DMS 273 treated with DMSO at 0.1 percent for 48 hours (cell line): ENCODE measurements at regions not wholly inside any gene's neighbourhood (a gene's known extent, or its start where the extent isn't known, plus 50 kb on each side); places are given as distances from the start of the nearest gene placed in this dataset.
"Not testable (repeated sequence)": the region's sequence is repeated elsewhere in the genome, so short reads cannot be mapped to it uniquely, and the experiment has no call there.

ENCODE experiments used
- DNase-seq: peaks from one replicate; lab custom pipeline; 2025; lab: John Stamatoyannopoulos, UW

DNA sequence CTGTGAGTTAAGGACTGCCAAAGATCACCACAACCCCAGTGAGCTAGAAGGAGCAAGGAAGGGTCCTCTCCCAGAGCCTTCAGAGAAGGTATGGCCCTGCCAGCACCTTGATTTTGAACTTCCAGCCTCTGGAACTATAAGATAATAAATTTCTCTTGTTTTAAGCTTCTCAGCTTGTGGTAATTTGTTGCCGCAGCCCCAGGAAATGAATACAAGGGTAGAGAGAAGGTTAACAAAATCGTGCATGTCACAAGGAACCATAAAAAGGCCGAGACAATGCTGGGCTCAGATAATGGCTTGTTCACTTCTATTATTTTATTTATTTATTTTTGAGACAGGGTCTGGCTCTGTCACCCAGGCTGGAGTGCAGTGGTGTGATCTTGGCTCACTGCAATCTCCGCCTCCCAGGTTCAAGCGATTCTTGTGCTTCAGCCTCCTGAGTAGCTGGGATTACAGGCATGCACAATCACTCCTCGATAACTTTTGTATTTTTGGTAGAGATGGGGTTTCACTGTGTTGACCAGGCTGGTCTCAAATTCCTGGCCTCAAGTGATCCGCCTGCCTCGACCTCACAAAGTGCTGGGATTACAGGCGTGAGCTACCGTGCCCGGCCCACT is 71.5 kb downstream of the WSB1 start:
- not testable (repeated sequence) for DNase-seq

DNA sequence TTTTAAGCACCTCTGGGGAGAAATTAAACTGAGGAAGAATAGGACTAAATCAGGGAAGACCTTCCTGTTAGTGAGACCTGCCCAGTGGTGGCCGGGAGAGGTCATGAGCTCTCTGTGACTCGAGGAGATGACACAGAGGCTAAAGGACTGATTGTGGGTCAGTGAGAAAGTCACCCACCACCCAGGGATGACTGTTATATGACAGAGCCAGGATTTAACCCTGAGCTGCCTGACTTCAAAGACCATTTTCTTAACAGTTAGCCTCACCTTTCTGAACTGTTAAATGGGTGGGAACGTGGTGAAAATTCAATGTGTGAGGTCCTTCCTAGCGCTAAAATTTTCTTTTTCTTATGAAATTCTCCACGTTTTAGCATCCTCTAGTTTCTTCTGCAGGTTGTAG is 72.5 kb downstream of the WSB1 start:
- DNase-seq: no peak

- DNase-seq: no peak
These were observed 73.4 kb downstream of the WSB1 start for GRCh38 chr17:27367121-27367981.

DNA sequence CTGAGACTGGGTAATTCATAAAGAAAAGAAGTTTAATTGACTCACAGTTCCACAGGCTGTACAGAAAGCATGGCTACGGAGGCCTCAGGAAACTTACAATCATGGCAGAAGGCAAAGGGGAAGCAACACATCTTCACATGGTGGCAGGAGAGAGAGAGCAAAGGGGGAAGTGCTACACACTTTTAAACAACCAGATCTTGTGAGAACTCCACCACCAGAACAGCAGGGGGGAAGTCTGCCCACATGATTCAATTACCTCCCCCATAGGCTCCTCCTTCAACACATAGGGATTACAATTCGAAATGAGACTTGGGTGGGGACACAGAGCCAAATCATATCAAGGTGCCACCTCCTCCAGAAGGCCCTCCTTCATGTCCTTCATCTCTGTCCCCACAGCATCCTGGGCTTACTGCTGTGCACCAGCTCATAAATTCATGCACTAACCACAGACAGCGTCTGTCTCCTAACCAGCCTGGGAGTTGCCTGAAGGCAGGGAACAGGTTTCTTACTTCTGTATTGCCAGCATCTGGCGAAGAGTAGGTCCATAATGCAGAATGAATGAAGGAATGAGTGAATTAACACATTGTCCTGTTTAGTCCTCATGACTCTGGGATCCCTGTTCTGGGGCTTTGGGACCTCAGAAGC is 74.4 kb downstream of the WSB1 start:
- no peak for DNase-seq

DNA sequence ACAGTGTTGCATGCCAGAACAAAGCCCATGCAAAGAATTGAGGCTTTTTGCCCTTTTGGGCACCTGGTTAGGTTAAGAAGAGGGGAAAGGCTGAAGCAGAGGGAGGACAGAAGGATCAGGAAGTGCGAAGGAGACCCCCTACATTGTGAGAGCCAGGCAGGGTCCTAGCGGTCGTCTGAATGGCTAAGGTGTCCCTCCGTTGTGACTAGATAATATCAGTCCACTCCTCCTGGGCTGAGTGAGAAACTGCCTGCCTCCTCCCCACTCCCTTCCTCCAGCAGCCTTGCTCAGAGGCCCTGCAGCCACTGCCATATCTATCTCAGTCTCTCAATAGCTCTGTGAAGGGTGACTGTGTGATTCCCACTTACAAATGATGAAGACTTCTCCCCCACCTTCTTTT is 75.1 kb downstream of the WSB1 start:
- no peak for DNase-seq

DNA sequence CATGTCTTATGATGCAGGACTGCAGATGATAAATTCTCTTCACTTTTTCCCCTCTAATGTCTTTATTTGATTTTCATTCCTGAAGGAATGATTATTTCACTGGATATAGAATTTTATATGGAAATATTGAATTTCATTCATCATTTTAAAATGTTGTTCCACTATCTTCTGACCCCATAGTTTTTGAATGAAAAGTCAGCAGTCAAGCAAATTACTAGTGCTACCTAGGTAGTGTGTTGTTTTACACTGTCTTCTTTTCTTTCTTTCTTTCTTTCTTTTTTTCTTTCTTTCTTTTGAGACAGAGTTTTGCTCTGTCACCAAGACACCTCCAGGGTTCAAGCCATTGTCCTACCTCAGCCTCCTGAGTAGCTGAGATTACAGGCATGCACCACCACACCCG is 76.9 kb downstream of the WSB1 start:
- DNase-seq: no peak

- not testable (repeated sequence) for DNase-seq
These were observed 79.8 kb downstream of the WSB1 start for GRCh38 chr17:27373695-27374094.

- DNase-seq: no peak
These were observed 79.4 kb upstream of the KSR1 start for GRCh38 chr17:27376637-27377547.

GRCh38 chr17:27378482-27379175 is 77.6 kb upstream of the KSR1 start:
- DNase-seq: no peak

DNA sequence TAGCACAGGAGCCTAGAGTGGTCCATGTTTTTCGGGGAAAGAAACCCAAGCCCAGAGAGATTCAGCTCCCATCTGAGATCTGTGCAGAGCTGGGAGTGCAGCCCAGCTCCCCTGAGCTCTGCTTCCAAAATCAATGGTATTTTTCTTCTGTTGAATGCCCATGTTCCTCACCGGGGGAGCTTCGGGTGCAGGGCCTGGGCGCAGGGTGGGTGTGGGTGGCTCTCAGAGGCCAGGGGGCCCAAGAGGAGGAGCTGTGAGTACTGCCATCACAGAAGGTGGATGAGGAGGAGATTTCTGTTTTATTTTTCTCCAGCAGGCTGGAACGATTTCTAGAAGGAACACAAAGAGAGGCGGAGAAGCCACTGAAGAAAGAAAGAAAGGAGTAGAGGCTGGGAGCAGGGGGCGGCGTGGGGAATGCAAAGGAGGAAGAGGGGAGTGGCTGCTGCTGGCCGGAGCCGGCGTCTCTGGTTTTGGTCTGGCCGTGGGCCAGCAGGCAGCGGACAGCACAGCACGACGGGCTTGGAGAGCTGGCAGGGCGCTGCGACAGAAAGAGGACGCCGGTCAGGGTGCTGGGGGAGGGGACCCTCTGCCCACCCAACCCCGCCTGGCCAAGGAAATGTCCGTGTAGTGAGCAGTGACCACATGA is 76.2 kb upstream of the KSR1 start:
- no peak for DNase-seq

GRCh38 chr17:27380551-27380950 is 75.7 kb upstream of the KSR1 start:
- no peak for DNase-seq

DNA sequence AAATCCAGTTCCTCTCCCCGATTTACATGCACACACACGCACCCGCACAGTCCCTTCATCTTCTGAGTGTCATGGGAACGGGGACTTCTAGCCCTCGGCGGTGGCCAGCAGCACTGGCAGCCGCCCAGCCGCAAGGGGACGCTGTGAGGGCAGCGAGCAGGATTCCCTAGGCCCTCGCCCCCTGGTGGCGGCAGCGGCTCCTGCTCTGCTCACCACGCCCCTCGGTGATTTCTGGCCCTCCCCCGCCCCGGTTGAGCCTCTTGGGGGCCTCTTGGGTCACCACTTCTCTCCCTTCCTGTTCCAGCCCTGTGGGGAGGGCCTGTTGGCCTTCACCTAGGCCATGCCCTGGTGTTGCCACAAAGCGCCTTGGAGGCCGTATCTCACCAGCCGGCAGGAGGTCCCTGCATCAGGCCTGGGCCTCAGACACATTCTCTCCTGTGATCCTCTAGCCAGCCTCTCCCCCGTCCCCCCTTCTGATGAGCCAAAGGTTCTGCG is 75.2 kb upstream of the KSR1 start:
- DNase-seq: no peak

DNA sequence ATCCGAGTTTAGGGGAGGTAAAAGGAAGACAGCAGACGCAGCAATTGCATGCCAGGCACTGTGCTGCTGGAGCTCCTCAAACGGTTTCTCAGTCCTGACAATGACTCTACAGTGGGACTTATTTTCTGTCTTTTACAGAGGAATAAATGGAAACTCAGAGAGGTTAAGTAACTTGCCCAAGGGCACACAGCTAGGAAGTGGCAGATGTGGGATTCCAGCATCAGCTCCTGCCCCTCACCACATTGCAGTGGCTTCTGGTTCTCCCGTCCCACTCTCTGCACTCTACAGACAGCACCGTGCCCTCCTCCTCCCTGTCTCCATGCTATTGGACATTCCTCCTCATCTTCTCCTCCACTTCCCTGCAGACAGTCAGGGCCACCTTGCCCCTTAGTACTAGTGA is 74.2 kb upstream of the KSR1 start:
- no peak for DNase-seq

GRCh38 chr17:27384261-27384701 is 72.0 kb upstream of the KSR1 start:
- DNase-seq: peak; percentile 84

GRCh38 chr17:27384726-27385125 is 71.5 kb upstream of the KSR1 start:
- no peak for DNase-seq

- DNase-seq: no peak
These were observed 70.6 kb upstream of the KSR1 start for GRCh38 chr17:27385626-27386025.

GRCh38 chr17:27386206-27387075 is 69.8 kb upstream of the KSR1 start:
- no peak for DNase-seq

- no peak for DNase-seq
These were observed 66.6 kb upstream of the KSR1 start for GRCh38 chr17:27389542-27390140.

GRCh38 chr17:27390540-27390939 is 65.7 kb upstream of the KSR1 start:
- no peak for DNase-seq
